Mesodermal cell (in vitro differentiated cells): ENCODE measurements at regions not wholly inside any gene's neighbourhood (a gene's known extent, or its start where the extent isn't known, plus 50 kb on each side); places are given as distances from the start of the nearest gene placed in this dataset.
"Not testable (repeated sequence)": the region's sequence is repeated elsewhere in the genome, so short reads cannot be mapped to it uniquely, and the experiment has no call there.

ENCODE experiments used
- H3K27ac ChIP-seq: 2 replicates; pipeline ENCODE4 v1.7.0; 2013; ENCODE audit warnings: mild to moderate bottlenecking, low read depth, low read length, moderate library complexity; ENCODE audit not compliant: severe bottlenecking
- H3K36me3 ChIP-seq: 2 replicates; pipeline ENCODE4 v1.7.1; 2013; ENCODE audit warnings: mild to moderate bottlenecking, low read length, moderate library complexity; ENCODE audit not compliant: control insufficient read depth, insufficient read depth
- H3K4me1 ChIP-seq: one replicate; pipeline ENCODE4 v1.7.1; 2013; ENCODE audit warnings: mild to moderate bottlenecking, low read length; ENCODE audit not compliant: insufficient read depth, control insufficient read depth, poor library complexity, severe bottlenecking
- H3K4me3 ChIP-seq: 2 replicates; pipeline ENCODE4 v1.7.0; 2013; ENCODE audit warnings: low read length, control low read depth, mild to moderate bottlenecking; ENCODE audit not compliant: insufficient read depth, poor library complexity, severe bottlenecking; ENCODE audit errors: extremely low read depth
- H3K9me3 ChIP-seq: 2 replicates; pipeline ENCODE4 v1.7.1; 2013; ENCODE audit warnings: mild to moderate bottlenecking, low read length, moderate library complexity; ENCODE audit not compliant: control insufficient read depth
- WGBS, 2 experiments: methylation state at CpG; one replicate each; pipeline ENCODE4 v1.1.5; 2013; ENCODE audit warnings: missing lambda C conversion rate in 2 of 2; ENCODE audit not compliant: insufficient coverage in 2 of 2; 5-methylcytosine and 5-hydroxymethylcytosine counted together

GRCh38 chr21:33993286-33994231, 78.0 kb upstream of the ATP5PO start:
- Histone ChIP-seq H3K27ac (no peak overlapping the region), H3K4me3 (no peak overlapping the region), H3K4me1 (no peaks in the 10 kb centered on the region), H3K9me3 (no peaks in the 10 kb centered on the region), H3K36me3 (no peaks in the 10 kb centered on the region)
- WGBS, 2 experiments = 79% methylated on average over 8 to 10 of the region's 12 CpGs

DNA sequence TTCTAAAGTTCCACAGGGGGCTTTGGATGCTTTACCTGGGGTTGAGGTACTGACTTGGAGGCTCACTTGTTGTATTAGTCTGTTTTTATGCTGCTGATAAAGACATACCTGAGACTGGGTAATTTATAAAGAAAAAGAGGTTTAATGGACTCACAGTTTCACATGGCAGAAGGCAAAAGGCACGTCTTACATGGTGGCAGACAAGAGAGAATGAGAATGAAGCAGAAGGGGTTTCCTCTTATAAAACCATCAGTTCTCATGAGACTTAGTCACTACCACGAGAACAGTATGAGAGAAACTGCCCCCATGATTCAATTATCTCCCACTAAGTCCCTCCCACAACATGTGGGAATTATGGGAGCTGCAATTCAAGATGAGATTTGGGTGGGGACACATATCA, 76.8 kb upstream of the ATP5PO start:
- H3K27ac ChIP-seq, H3K4me3 ChIP-seq, H3K4me1 ChIP-seq, H3K9me3 ChIP-seq, H3K36me3 ChIP-seq: not testable (repeated sequence)
- WGBS, 2 experiments = 50 to 60% methylated on average over 1 of the region's 2 CpGs

- Histone ChIP-seq H3K27ac (no peak overlapping the region), H3K4me3 (no peak overlapping the region), H3K9me3 (no peaks in the 10 kb centered on the region), H3K4me1 (no peaks in the 10 kb centered on the region), H3K36me3 (no peaks in the 10 kb centered on the region)
- WGBS, 2 experiments = 70 to 91% methylated on average over 2 to 3 of the region's 3 CpGs
Observed at GRCh38 chr21:33991133-33991532, 75.5 kb upstream of the ATP5PO start.

DNA sequence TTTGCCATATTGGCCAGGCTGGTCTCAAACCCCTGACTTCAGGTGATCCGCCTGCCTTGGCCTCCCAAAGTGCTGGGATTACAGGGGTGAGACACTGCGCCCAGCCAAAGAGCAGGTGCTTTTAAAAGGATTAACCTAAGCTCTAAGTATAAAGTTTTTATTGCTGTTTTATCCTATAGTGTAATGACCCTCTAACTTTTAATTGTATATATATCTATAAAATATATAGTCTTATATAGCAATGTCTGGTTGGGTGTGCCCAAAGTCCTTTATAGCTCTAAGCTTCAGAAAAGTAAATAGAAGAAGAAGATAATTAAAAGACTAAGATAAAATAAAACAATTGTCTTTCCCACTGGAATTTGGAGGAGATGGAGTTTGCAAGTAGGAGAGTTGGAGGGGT, 73.8 kb upstream of the ATP5PO start:
- Histone ChIP-seq H3K9me3 (no peaks in the 10 kb centered on the region), H3K36me3 (no peaks in the 10 kb centered on the region), H3K4me1 (no peaks in the 10 kb centered on the region), H3K27ac (no peak overlapping the region), H3K4me3 (no peak overlapping the region)
- WGBS, 2 experiments = 100% methylated on average over 1 of the region's 2 CpGs

- no peaks in the 10 kb centered on the region for H3K4me1 ChIP-seq
- no peak overlapping the region for H3K4me3 ChIP-seq
- no peak overlapping the region for H3K27ac ChIP-seq
- H3K36me3 ChIP-seq = no peaks in the 10 kb centered on the region
- WGBS, 2 experiments = 90 to 95% methylated on average over 4 to 6 of the region's 10 CpGs
- H3K9me3 ChIP-seq = no peaks in the 10 kb centered on the region
Observed at GRCh38 chr21:33988237-33989017, 72.8 kb upstream of the ATP5PO start.

- Histone ChIP-seq H3K27ac (no peak overlapping the region), H3K9me3 (no peaks in the 10 kb centered on the region), H3K4me1 (no peaks in the 10 kb centered on the region), H3K36me3 (no peaks in the 10 kb centered on the region), H3K4me3 (no peak overlapping the region)
- 90 to 95% methylated on average over 4 to 5 of the region's 5 CpGs for WGBS, 2 experiments
Observed at GRCh38 chr21:33987461-33987860, 71.9 kb upstream of the ATP5PO start.

- no peaks in the 10 kb centered on the region for H3K36me3 ChIP-seq
- no peak overlapping the region for H3K4me3 ChIP-seq
- H3K4me1 ChIP-seq = no peaks in the 10 kb centered on the region
- no peaks in the 10 kb centered on the region for H3K9me3 ChIP-seq
- 88% methylated on average over 12 to 17 of the region's 17 CpGs for WGBS, 2 experiments
- no peak overlapping the region for H3K27ac ChIP-seq
Observed at GRCh38 chr21:33985117-33986050, 69.8 kb upstream of the ATP5PO start.

- Histone ChIP-seq H3K4me1 (no peaks in the 10 kb centered on the region), H3K27ac (no peak overlapping the region), H3K36me3 (no peaks in the 10 kb centered on the region), H3K9me3 (no peaks in the 10 kb centered on the region), H3K4me3 (no peak overlapping the region)
- 92 to 93% methylated on average over 13 of the region's 13 CpGs for WGBS, 2 experiments
Observed at GRCh38 chr21:33984021-33984481, 68.4 kb upstream of the ATP5PO start.

DNA sequence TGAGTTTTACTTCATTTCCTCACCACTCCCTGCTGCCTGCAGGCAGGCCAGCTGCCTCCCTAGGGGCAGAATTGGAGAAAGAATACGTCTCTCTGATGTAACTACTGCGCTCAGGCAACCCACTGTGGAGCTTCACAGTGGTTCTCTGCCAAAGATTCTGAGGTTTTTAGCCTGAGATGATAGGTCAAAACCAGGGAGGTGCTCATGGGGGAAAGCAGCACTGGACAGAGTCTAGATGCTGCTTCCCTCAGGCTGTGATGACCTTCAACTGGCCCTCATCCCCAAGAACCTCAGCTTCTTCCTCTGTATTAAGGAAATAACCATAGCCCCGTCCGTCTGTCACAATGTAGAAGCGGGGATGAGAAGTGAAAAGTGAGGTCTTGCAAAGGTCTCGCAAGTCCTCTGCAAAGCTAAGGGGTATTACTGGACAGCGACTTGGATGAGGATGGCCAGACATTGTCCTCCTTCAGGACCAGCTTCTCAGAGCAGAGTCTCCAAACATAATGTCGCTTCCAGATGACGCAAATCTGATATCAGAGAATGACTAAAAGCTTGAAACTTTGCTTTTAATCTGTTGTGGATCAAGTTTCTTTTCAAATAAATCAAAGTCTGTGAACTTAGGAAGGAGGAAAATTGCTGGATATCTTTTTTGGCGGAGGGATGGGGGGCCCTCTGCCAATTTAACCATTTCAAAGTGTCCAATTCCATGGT, 65.9 kb upstream of the ATP5PO start:
- Histone ChIP-seq H3K36me3 (no peaks in the 10 kb centered on the region), H3K4me3 (no peak overlapping the region), H3K9me3 (no peaks in the 10 kb centered on the region), H3K27ac (no peak overlapping the region), H3K4me1 (peaks cover 17% of the 10 kb centered on the region)
- 79 to 87% methylated on average over 8 to 10 of the region's 10 CpGs for WGBS, 2 experiments
